MM.1S (cell line): ENCODE measurements at regions not wholly inside any gene's neighbourhood (a gene's known extent, or its start where the extent isn't known, plus 50 kb on each side); places are given as distances from the start of the nearest gene placed in this dataset.

Experiments used
- CTCF ChIP-seq: fragments of 300-600 bp; sonication (generic); IDR thresholded peaks from 2 replicates; pipeline ENCODE4 v1.5.1; 2016; ENCODE audit warnings: antibody characterized with exemption, low read length, mixed read lengths
- EZH2 ChIP-seq: fragments of 300-600 bp; sonication (generic); optimal IDR thresholded peaks from 2 replicates; pipeline ENCODE3; 2017; ENCODE audit warnings: low read depth, mild to moderate bottlenecking, antibody characterized with exemption, low read length, mixed read lengths

DNA sequence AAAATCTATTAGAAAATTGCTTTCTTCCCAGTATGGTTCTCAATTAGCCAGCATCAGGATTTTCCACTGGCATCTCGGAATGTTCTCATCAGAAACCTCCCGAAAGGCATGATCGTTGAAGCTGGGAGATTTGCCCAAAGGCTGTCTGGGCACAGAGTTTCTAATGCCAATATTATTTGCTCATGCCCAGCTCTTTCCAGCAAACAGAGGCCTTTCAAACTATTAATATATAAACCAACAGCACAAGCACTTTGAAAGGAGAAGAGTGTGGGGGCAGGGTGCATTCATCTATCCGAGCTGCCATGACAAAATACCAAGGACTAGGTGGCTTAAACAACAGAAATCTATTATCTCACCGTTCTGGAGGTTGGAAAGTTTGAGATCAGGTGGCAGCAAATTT, 88.3 kb upstream of the MSX1 start:
- no peak for TF ChIP-seq CTCF
- TF ChIP-seq EZH2 = no peak
